Epithelial cell of proximal tubule (primary cell): ENCODE measurements at regions not wholly inside any gene's neighbourhood (a gene's known extent, or its start where the extent isn't known, plus 50 kb on each side); places are given as distances from the start of the nearest gene placed in this dataset.

Experiments used
- DNase-seq: peaks from one replicate; pipeline ENCODE4 v3.0.0-alpha.2; 2011; ENCODE audit warnings: low read depth
- H3K4me3 ChIP-seq: 2 replicates; pipeline ENCODE4 v1.5.1; 2011; ENCODE audit warnings: low read depth, mild to moderate bottlenecking, low read length
- CTCF ChIP-seq: conservative IDR thresholded peaks from 2 replicates; pipeline ENCODE4 v1.5.1; 2012; ENCODE audit warnings: low read depth, mild to moderate bottlenecking, low read length

GRCh38 chr22:27152883-27153282 is 495.5 kb downstream of the MIAT start:
- H3K4me3 ChIP-seq = no peak overlapping the region
- TF ChIP-seq CTCF = no peak
- DNase-seq = no peak

DNA sequence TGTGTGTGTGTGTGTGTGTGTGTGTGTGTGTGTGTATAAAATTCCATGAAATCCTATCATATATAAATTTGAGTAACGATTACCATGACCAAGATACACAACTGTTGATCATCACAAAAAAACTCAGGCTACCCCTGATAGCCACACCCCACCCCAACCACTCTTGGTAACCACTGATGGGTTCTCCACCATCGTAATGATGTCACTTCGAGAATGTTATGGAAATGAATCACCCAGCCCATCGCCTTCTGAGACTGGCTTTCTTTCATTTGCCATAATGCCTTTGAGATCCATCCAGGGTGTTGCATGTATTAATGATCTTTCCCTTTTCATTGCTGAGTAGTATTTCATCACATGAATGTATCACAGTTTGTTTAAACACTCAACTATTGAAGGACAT is 496.0 kb downstream of the MIAT start:
- H3K4me3 ChIP-seq = no peak overlapping the region
- no peak for DNase-seq
- no peak for TF ChIP-seq CTCF

DNA sequence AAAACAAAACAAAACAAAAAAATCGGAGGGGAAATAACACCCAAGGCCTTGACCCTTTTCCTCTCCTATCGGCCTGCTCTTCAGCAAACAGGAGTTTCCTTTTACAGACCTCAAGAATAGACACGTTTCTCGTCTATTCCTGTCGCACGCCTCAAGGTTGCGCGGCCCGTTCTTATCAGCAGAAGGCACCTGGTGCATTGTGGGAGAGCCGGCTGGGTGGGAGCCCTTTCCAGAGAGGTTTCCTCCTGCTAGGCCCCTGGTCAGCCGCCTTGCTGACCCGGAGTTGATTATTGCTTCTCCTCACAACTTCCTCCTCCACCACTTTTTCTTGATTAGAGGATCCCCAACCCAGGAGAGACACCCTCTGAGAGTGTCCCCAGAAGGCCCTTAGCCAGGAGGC is 497.3 kb downstream of the MIAT start:
- TF ChIP-seq CTCF = no peak
- no peak overlapping the region for H3K4me3 ChIP-seq
- no peak for DNase-seq

DNA sequence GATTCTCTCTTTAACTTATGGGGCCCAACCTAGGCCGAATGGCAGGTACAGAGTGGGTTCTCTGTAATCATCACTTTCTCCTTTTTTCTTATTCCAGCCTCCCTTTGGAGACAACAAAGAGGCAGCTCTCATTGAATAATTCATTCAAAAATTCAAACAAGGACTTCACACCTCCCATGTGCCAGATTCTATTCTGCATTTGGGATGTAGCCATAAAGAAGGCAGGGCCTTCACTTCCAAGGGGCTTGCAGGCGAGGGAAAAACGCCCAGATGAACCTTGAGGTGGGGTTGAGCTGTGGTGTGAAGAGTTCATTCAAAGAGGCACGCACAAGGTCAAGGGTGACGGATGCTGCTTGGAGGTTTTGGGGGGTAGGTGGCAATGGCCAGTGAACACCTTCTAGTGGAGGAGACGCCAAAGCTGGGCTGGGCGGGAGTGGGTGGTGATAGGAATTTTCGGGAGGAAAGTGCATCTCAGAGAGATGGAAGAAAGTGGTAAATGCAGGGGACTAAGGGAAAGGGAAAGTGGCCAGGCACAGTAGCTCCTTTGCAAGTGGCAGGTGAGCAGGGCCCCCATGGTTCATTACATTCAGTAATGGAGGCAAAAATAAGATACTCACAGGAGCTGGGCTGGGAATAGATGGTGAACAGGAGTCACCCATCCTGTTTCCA is 499.6 kb downstream of the MIAT start:
- TF ChIP-seq CTCF = no peak
- H3K4me3 ChIP-seq = no peak overlapping the region
- DNase-seq = no peak

- no peak for TF ChIP-seq CTCF
- no peak for DNase-seq
- no peak overlapping the region for H3K4me3 ChIP-seq
Measured at GRCh38 chr22:27157666-27158370, 500.4 kb downstream of the MIAT start.

- H3K4me3 ChIP-seq = no peak overlapping the region
- no peak for DNase-seq
- no peak for TF ChIP-seq CTCF
Measured at GRCh38 chr22:27159016-27159415, 501.6 kb downstream of the MIAT start.
